ENCODE measurements at regions not wholly inside any gene's neighbourhood (a gene's known extent, or its start where the extent isn't known, plus 50 kb on each side); places are given as distances from the start of the nearest gene placed in this dataset.

DNA sequence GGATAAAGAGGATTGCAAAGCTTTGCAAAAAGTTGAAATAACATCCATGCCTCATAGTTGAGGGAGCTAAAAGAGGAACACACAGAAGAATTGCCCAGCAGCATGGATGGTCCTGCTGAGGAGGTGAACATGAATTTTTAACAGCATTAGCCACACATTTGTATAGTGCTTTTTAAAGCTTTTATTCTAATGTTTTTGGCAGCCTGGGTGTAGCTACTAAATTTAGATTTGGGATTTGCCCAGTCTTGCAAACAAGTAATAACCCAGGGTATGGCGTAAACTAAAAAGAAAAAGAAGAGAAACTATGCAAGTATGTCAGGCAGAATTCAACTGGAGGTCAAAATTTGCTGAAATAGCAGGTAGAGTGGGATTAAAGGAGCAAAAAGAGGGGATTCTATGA lies 75.1 kb upstream of the PTPRK start:
- TF ChIP-seq RAD21 (IDR thresholded peaks at IDR 0.05; ENCODE audit: low read length) (no peak), POLR2A (IDR thresholded peaks at IDR 0.05; ENCODE audit: low read depth, low read length) (no peak), CHD1 (IDR thresholded peaks at IDR 0.05; ENCODE audit: low read depth, low read length) (no peak), CEBPB (IDR thresholded peaks at IDR 0.05; ENCODE audit: low read depth, low read length) (no peak), FOS (IDR thresholded peaks at IDR 0.05; ENCODE audit: low read depth, low read length) (no peak), BHLHE40 (IDR thresholded peaks at IDR 0.05; ENCODE audit: low read depth, low read length) (no peak), MAZ (IDR thresholded peaks at IDR 0.05; ENCODE audit: borderline replicate concordance, low read depth, low read length) (no peak), RFX5 (IDR thresholded peaks at IDR 0.05; ENCODE audit: low read depth, low read length) (no peak), MAFK (IDR thresholded peaks at IDR 0.05; ENCODE audit: low read depth, low read length) (no peak), SMC3 (IDR thresholded peaks at IDR 0.05; ENCODE audit: low read depth, low read length) (no peak), RCOR1 (IDR thresholded peaks at IDR 0.05; ENCODE audit: insufficient replicate concordance, low read length) (no peak)
- TF ChIP-seq, protein P1, sequence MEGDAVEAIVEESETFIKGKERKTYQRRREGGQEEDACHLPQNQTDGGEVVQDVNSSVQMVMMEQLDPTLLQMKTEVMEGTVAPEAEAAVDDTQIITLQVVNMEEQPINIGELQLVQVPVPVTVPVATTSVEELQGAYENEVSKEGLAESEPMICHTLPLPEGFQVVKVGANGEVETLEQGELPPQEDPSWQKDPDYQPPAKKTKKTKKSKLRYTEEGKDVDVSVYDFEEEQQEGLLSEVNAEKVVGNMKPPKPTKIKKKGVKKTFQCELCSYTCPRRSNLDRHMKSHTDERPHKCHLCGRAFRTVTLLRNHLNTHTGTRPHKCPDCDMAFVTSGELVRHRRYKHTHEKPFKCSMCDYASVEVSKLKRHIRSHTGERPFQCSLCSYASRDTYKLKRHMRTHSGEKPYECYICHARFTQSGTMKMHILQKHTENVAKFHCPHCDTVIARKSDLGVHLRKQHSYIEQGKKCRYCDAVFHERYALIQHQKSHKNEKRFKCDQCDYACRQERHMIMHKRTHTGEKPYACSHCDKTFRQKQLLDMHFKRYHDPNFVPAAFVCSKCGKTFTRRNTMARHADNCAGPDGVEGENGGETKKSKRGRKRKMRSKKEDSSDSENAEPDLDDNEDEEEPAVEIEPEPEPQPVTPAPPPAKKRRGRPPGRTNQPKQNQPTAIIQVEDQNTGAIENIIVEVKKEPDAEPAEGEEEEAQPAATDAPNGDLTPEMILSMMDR (conservative IDR thresholded peaks at IDR 0.05; ENCODE audit: low read depth, low read length): no peak
- TF ChIP-seq, protein P2, sequence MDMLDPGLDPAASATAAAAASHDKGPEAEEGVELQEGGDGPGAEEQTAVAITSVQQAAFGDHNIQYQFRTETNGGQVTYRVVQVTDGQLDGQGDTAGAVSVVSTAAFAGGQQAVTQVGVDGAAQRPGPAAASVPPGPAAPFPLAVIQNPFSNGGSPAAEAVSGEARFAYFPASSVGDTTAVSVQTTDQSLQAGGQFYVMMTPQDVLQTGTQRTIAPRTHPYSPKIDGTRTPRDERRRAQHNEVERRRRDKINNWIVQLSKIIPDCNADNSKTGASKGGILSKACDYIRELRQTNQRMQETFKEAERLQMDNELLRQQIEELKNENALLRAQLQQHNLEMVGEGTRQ (IDR thresholded peaks at IDR 0.05; ENCODE audit: low read depth, low read length): no peak
- TF ChIP-seq, protein P3, sequence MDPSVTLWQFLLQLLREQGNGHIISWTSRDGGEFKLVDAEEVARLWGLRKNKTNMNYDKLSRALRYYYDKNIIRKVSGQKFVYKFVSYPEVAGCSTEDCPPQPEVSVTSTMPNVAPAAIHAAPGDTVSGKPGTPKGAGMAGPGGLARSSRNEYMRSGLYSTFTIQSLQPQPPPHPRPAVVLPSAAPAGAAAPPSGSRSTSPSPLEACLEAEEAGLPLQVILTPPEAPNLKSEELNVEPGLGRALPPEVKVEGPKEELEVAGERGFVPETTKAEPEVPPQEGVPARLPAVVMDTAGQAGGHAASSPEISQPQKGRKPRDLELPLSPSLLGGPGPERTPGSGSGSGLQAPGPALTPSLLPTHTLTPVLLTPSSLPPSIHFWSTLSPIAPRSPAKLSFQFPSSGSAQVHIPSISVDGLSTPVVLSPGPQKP (IDR thresholded peaks at IDR 0.05; ENCODE audit: borderline replicate concordance, low read depth, low read length): no peak
